Breast epithelium (tissue), 4 donors: ENCODE measurements at regions not wholly inside any gene's neighbourhood (a gene's known extent, or its start where the extent isn't known, plus 50 kb on each side); places are given as distances from the start of the nearest gene placed in this dataset.

Experiments used
- DNase-seq, 2 donors: peaks; one replicate each; pipeline ENCODE4 v3.0.0-alpha.2; 2019; ENCODE audit warnings: low spot score in 2 of 2
- H3K27ac ChIP-seq, 2 donors: fragments of 200-600 bp; sonication (generic) in 1 of 2; one replicate each; pipeline ENCODE4 v1.5.1; 2016 to 2019; ENCODE audit warnings: mild to moderate bottlenecking in 1 of 2
- H3K27me3 ChIP-seq, 2 donors: fragments of 200-600 bp; sonication (generic) in 1 of 2; one replicate each; pipeline versions ENCODE4 v1.5.1 to v1.6.0; 2017 to 2019; ENCODE audit warnings: control low read depth in 1 of 2, mild to moderate bottlenecking in 1 of 2
- H3K36me3 ChIP-seq: fragments of 200-600 bp; one replicate; pipeline ENCODE4 v1.5.1; 2019
- H3K4me1 ChIP-seq, 2 donors: fragments of 200-600 bp; sonication (generic); one replicate each; pipeline ENCODE4 v1.5.1; 2016 to 2019; ENCODE audit warnings: control low read depth in 1 of 2
- H3K4me3 ChIP-seq, 3 donors: fragments of 200-600 bp; sonication (generic); 1 replicate in 2 of 3; 2 replicates in 1 of 3; pipeline ENCODE4 v1.5.1; 2016 to 2019; ENCODE audit warnings: mild to moderate bottlenecking in 3 of 3, moderate library complexity in 2 of 3
- H3K9me3 ChIP-seq, 2 donors: fragments of 200-600 bp; sonication (generic) in 1 of 2; one replicate each; pipeline ENCODE4 v1.5.1; 2016 to 2019; ENCODE audit warnings: control low read depth in 1 of 2
- POLR2A ChIP-seq: fragments of 450-650 bp; IDR thresholded peaks from one replicate; pipeline ENCODE4 v1.6.1; 2016; ENCODE audit warnings: antibody characterized with exemption, mild to moderate bottlenecking, moderate library complexity
- POLR2AphosphoS5 ChIP-seq, 3 donors: sonication (generic); formaldehyde crosslinking; IDR thresholded peaks; one replicate each; pipeline ENCODE4 v1.6.1; 2017; ENCODE audit warnings: antibody characterized with exemption in 3 of 3
- intact Hi-C: fragments of 100-400 bp; cut with DNase I; formaldehyde crosslinking; loops from one replicate; pipeline ENCODE4 v1.15.1; 2023; ENCODE audit warnings: low total_unique reads
- TF ChIP-seq, protein P1 (sequence below), 3 donors: fragments of 450-650 bp; IDR thresholded peaks; one replicate each; pipeline ENCODE4 v1.5.1; 2016 to 2017; ENCODE audit warnings: antibody characterized with exemption in 3 of 3, mild to moderate bottlenecking in 3 of 3, moderate library complexity in 3 of 3

DNA sequence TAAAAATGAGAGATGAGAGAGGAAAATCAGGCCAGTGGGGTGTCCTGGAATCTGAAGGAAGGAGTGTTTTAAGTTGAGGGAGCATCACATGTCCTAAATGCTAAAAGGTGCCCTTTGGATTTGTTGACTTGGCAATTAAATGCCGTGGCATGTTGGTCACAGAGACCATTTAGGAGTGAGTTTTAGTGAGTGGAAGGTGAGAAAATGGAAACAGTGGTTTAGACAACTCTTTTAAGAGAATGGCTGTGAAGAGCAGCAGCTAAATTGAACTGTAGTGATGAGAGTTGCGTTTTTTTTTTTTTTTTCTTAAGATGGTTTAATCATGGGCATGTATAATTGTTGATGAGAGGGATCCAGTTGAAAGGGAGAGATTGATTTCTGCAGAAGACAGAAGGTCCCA lies 95.0 kb downstream of the S1PR1 start:
- H3K9me3 ChIP-seq: no peaks in the 10 kb centered on the region
- no peaks in the 10 kb centered on the region for H3K4me1 ChIP-seq
- TF ChIP-seq, protein P1, sequence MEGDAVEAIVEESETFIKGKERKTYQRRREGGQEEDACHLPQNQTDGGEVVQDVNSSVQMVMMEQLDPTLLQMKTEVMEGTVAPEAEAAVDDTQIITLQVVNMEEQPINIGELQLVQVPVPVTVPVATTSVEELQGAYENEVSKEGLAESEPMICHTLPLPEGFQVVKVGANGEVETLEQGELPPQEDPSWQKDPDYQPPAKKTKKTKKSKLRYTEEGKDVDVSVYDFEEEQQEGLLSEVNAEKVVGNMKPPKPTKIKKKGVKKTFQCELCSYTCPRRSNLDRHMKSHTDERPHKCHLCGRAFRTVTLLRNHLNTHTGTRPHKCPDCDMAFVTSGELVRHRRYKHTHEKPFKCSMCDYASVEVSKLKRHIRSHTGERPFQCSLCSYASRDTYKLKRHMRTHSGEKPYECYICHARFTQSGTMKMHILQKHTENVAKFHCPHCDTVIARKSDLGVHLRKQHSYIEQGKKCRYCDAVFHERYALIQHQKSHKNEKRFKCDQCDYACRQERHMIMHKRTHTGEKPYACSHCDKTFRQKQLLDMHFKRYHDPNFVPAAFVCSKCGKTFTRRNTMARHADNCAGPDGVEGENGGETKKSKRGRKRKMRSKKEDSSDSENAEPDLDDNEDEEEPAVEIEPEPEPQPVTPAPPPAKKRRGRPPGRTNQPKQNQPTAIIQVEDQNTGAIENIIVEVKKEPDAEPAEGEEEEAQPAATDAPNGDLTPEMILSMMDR (IDR thresholded peaks at IDR 0.05): no peak
- no peak for TF ChIP-seq POLR2A
- no peak for TF ChIP-seq POLR2AphosphoS5 (IDR thresholded peaks at IDR 0.05)
- no peak for DNase-seq
- H3K36me3 ChIP-seq: no peaks in the 10 kb centered on the region
- H3K27me3 ChIP-seq: no peaks in the 10 kb centered on the region
- H3K4me3 ChIP-seq: no peak overlapping the region
- intact Hi-C loops: loop anchor here (5.0 kb wide), 1 partner anchor 834 kb away; no protein-coding TSS in a partner anchor
- H3K27ac ChIP-seq: no peak overlapping the region

DNA sequence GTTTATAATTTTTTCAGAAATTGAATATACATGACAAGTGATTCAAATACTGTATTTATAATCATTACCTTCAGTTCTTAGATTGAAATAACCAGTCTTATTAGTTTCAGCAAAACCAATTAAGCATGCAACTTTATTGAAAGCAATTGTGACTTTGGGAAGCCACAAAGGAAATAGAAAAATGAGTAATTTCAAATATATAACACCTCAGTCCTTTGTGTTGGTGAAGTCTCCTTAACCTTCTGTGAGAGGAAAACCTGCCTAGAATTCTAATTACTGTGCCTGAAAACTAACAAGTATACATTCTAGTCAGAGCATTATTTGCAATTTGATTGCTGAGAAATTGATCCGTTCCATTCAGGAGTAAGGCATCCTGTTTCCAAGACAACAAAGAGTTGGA lies 95.8 kb downstream of the S1PR1 start:
- Histone ChIP-seq H3K27ac (no peak overlapping the region), H3K4me3 (no peak overlapping the region), H3K9me3 (no peaks in the 10 kb centered on the region), H3K27me3 (no peaks in the 10 kb centered on the region), H3K36me3 (no peaks in the 10 kb centered on the region), H3K4me1 (no peaks in the 10 kb centered on the region)
- TF ChIP-seq POLR2A (no peak), POLR2AphosphoS5 (IDR thresholded peaks at IDR 0.05) (no peak)
- TF ChIP-seq, protein P1 (IDR thresholded peaks at IDR 0.05): no peak
- DNase-seq: no peak
- intact Hi-C loops: loop anchor here (5.0 kb wide), 1 partner anchor 835 kb away; no protein-coding TSS in a partner anchor

DNA sequence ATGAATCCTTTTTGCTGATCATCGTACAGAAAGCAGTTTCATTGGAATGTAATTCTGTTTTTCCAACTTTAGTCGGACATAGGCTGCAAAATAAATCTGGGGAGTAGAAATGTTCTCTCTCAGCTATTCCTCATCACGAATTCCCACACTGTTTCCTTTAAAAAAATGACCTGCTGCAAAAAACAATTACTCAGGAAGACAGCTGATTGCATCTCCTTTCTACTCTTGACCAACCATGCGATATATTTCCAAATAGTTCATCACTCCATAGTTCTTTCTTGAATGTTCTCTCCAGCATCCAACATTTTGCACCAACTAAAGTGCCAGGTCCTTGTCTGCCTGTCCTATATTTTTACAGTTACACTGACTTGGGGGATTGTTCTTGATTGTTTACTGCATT lies 96.4 kb downstream of the S1PR1 start:
- no peaks in the 10 kb centered on the region for H3K4me1 ChIP-seq
- intact Hi-C loops: loop anchor here (5.0 kb wide), 1 partner anchor 836 kb away; no protein-coding TSS in a partner anchor

DNA sequence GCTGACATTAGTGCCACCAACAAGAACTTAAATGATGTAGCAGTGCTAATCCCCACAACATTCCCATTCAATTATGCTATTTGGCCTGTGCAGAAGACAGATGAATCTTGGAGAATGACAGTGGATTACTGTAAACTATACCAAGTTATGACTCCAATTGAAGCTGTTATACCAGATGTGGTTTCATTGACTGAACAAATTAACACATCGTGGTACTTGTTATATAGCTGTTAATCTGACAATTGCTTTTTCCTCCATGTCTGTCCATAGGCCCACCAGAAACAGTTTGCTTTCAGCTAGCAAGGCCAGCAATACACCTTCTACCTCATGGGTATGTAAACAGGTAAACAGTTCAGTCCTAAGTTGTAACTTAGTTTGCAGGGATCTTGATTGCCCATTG lies 101.1 kb downstream of the S1PR1 start:
- no peaks in the 10 kb centered on the region for H3K27me3 ChIP-seq
- intact Hi-C loops: no loop called here
- H3K4me3 ChIP-seq: no peak overlapping the region
- H3K36me3 ChIP-seq: no peaks in the 10 kb centered on the region
- H3K27ac ChIP-seq: no peak overlapping the region
- peaks cover 0 to 10% of the 10 kb centered on the region in 2 donors for H3K9me3 ChIP-seq
- no peak for TF ChIP-seq POLR2A
- TF ChIP-seq POLR2AphosphoS5 (IDR thresholded peaks at IDR 0.05): no peak
- no peak for DNase-seq
- H3K4me1 ChIP-seq: no peaks in the 10 kb centered on the region

More for the DNA sequence above, 96.4 kb downstream of the S1PR1 start:
- Histone ChIP-seq H3K4me3 (no peak overlapping the region), H3K9me3 (no peaks in the 10 kb centered on the region), H3K27ac (no peak overlapping the region), H3K36me3 (no peaks in the 10 kb centered on the region), H3K27me3 (no peaks in the 10 kb centered on the region)
- TF ChIP-seq POLR2AphosphoS5 (IDR thresholded peaks at IDR 0.05) (no peak), POLR2A (no peak)
- TF ChIP-seq, protein P1 (IDR thresholded peaks at IDR 0.05): no peak
- DNase-seq: no peak

DNA sequence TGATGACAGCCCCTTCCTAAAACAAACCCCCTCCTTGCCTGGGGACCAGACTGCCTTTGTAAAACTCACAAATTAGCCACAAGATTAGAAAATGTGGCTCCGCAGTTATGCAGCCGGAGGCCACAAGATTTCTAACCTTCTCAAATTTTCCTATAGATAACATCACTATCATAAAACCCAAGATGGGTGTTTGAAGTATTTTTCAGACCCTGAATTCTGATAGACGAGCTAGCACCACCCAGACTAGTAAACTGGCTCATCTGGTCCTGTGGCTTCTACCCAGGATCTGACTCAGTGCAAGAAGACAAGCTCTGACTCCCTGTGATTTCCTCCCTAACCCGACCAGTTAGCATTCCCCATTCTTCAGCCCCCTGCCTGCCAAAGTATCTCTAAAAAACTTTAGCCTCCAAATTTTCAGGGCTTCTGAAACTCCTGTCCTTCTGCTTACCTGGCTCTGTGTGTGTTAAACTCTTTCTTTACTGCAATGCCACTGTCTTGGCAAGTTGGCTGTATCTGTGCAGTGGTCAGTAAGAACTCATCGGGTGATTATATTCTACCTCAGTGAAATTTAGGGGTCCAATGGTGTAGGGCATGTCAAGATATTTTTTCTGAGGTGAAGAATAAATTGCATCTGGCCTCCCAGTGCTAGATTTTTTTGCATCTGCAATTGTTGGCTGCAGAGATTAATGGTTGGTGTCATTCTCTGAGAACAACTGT lies 102.1 kb downstream of the S1PR1 start:
- intact Hi-C loops: no loop called here
- no peak for TF ChIP-seq POLR2AphosphoS5 (IDR thresholded peaks at IDR 0.05)
- TF ChIP-seq POLR2A: no peak
- TF ChIP-seq, protein P1 (IDR thresholded peaks at IDR 0.05): no peak

More for the DNA sequence above, 102.1 kb downstream of the S1PR1 start:
- Histone ChIP-seq H3K27me3 (no peaks in the 10 kb centered on the region), H3K36me3 (no peaks in the 10 kb centered on the region), H3K9me3 (peaks cover 0 to 10% of the 10 kb centered on the region in 2 donors), H3K4me1 (no peaks in the 10 kb centered on the region), H3K27ac (no peak overlapping the region), H3K4me3 (no peak overlapping the region)
- DNase-seq: no peak
